ENCODE measurements at regions not wholly inside any gene's neighbourhood (a gene's known extent, or its start where the extent isn't known, plus 50 kb on each side); places are given as distances from the start of the nearest gene placed in this dataset.
A peak's percentile ranks its signal among the peaks of the same experiment; 100 is the strongest.

- no peak for DNase-seq (ENCODE audit: low spot score)
Observed at GRCh38 chr15:29917600-29918597, 95.6 kb upstream of the TJP1 start.

- DNase-seq (ENCODE audit: low spot score): no peak
Observed at GRCh38 chr15:29914511-29914926, 92.3 kb upstream of the TJP1 start.

DNA sequence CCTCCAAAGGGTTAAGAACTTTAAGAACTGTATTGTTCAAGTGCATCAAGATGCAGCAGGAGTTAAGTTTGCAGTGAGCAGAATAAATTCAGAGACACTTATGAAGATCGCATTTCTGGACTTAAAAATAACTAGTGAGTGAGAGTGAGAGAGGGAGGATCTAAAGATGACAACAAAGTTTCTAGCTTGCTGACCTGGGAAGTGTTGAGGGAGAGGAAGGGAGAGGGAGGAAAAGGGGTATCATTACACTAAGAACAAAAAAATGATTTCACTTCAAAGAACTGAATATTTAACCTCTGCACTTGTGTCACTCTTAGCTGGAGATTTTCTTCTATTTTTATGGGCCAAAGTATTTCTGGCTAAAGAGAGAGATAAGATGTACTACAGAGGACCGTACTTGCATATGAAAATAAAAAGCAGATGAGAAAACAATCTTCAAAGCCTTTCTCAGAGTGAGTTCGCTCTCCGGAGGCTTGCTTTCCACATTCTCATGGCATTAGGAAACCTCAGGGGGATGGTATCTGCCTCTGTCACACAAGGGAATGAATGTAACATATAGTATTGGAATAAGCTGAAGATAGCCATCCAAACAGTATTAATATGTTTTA is 91.4 kb upstream of the TJP1 start:
- peak; percentile 37 for DNase-seq (ENCODE audit: low spot score)

DNA sequence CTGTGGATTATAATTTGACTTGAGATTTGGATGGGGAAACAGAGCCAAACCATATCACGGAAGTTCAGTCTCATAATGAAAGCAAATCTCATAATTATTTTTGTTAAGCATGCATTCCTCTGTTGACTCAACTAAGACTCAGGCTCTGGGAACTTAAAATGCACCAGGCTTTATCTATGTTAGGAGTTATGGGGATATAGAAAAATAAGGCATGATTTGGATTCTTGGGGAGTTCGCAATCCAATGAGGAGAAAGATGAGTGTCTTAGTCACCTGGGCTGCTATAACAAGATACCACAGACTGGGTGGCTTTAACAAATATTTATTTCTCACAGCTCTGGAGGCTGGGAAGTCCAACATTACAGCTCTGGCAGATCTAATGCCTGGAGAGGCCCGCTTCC is 89.4 kb upstream of the TJP1 start:
- DNase-seq (ENCODE audit: low spot score): no peak

GRCh38 chr15:29910068-29910467 is 87.8 kb upstream of the TJP1 start:
- no peak for DNase-seq (ENCODE audit: low spot score)

DNA sequence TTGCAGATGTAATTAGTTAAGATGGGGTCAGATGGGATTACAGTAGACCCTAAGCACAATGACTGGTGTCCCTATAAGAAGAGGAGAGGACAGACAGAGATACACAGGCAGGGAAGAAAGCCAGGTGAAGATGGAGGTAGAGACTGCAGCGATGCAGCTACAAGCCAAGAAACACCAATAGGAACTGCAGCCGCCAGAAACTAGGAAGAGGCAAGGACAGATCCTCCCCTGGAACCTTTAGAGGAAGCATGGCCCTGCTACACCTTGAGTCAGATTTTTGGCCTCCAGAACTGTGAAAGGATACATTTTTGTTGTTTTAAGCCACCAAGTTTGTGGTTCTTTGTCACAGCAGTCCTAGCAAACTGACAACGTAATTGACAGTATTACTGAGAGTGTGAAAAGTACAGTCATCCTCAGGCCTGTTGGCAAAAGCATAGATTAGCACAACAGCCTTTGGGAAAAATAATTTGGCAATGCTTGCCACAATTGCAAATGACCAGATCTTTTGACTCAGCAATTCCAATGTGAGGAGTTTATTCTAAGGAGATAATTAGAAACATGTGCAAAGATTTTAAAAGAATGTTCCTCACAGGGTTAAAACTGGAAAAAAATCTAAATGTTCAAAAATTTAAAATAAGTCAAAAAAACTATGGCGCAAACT is 82.6 kb upstream of the TJP1 start:
- peak; percentile 47 for DNase-seq (ENCODE audit: low spot score)

DNA sequence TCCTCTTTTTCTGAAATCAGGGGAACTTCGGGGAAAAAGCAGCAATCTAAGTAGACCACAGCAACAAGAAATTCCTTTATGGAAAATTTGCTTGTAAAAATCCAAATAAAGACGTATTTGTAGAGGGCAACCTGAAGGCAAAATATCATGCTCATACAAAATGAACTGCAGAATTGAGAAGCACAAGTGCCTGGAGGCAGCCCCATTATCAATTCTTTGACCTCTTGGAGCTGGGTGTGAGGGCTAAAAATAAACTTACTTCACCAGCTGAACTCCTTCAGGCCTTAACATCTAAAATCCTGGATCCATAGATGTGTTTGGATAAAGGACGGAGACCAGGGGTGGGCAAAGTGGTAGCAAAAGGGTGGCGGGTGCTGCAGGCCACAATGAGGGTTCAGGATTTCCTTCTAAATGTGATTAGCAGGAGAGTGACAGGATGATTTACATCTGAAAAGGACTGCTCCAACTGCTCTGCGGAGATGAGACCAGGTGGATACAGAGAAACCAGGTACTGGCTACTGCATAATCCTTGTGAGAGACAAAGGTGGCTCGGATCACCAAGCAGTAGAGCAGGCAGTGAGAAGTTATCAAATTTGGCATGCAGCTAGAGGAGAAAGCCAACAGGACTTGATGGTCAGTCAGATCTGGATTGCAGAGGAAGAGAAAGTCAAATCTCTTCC is 81.7 kb upstream of the TJP1 start:
- DNase-seq (ENCODE audit: low spot score): no peak

- DNase-seq (ENCODE audit: low spot score): no peak
Observed at GRCh38 chr15:29903028-29903427, 80.8 kb upstream of the TJP1 start.

DNA sequence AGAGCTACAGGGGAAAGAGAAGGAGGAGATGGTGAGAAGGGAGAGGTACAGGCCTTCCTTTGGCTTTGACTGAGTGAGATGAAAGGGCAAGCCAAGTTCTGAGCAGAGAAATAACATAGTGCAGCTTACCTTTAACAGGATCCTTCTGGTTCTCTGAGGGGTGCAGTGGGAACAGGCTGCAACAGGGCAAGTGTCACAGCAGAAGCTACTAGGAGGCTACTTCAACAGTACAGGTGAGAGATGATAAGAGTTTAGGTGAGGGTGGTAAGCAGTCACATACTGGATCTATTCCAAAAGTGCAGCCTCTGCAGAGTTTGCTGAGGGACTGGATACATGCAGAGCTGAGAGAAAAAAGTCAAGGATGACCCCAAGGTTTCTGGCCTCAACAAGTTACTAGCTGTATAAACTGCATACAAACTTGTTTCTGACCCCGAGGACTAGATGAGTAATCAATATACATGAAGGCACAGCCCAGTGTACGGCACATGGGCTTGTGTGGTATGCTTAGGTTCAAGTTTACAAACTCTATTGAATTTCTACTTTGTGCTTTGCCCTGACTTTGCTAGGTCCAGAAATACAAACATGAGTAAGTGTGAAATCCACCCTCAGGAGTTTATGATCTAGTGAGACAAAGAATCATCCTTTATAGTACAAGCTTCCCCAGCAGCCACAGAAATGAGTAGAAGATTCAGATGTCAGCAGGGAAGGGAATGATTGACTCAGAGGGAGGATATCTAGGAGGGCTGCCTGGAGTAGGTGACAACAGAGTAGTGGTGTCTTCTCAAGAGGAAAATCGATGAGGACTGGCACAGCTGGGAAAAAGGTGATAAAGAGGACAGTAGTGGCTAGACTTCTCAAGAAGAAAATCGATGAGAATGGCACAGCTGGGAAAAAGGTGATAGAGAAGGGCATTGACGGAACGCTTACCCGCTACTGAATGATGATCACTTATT is 78.2 kb upstream of the TJP1 start:
- no peak for DNase-seq (ENCODE audit: low spot score)

GRCh38 chr15:29896062-29896461 is 73.8 kb upstream of the TJP1 start:
- no peak for DNase-seq (ENCODE audit: low spot score)

GRCh38 chr15:29891096-29891457 is 68.8 kb upstream of the TJP1 start:
- DNase-seq (ENCODE audit: low spot score): no peak

DNA sequence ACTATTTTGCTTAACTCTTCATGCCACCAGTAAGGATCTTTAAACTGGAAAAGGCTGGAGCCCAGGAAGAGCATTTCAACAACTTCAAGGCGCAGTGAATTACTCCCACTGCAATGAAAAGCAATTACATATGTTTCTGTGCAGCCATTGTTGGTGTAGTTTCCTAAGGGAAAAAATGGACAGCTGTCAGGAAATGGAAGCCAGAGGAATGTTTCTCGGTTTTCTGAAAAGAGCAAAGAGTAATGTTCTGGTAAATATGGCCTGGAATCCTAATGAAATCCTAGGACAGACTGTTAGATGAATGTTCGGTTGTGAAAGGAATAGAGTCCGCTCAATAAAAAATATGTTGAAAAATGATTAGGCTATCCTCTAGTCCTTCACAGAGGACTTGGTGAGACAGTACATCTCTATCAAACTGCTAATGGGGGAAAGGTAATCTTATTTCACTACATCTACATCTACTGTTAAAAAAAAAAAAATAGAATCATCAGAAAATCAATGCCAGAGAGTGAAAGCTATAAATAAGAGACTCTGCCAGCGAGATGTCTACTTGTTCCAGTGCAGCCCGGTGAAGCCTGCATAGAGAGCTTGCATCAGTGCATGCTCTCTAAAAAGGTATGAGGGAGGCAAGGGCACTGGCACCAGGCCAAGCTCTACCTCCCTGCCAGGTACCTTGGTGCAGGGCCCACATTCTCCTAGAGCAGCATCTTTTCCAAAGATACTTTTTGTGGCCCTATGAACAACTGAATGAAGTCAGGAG is 68.2 kb upstream of the TJP1 start:
- DNase-seq (ENCODE audit: low spot score): no peak

- DNase-seq (ENCODE audit: low spot score): no peak
Observed at GRCh38 chr15:29889542-29890329, 67.5 kb upstream of the TJP1 start.

GRCh38 chr15:29888646-29889045 is 66.4 kb upstream of the TJP1 start:
- peak; percentile 71 for DNase-seq (ENCODE audit: low spot score)

DNA sequence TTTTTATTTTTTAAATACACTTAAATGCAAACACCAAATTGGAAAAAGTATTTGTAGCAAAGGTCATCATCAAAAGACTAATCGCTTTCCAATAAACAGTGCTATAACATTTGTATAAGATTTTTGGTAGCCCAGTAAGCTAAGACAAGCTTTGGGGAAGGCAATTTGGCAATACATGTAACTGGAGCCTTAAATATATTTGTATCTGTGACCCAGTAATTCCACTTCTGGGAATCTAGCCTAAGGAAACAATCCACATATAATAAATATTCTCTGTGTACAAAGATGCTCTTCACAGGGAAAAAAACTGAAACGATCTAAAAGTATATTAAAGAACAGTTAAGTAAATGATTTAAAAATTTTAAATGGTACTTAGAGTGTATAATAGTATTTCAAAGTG is 65.5 kb upstream of the TJP1 start:
- DNase-seq (ENCODE audit: low spot score): no peak

DNA sequence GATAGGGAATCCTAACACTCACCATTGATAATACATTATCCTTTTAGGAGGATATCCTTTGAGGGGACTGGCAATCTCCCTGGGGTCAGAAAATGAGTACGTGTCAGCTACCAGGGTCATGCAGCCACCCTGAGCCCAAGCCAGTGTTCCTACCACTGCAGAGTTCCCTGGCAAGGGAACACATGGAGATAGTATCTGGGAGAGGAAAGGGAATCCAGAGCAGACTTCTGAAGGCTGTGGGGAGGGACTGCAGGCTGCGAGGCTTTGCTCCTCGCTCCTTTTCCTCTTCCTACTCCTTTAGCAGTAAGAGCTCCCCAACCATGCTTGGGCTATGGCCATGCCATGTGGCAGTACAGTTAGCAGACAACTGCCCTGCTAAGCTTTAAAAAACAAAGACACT is 62.9 kb upstream of the TJP1 start:
- DNase-seq (ENCODE audit: low spot score): no peak

DNA sequence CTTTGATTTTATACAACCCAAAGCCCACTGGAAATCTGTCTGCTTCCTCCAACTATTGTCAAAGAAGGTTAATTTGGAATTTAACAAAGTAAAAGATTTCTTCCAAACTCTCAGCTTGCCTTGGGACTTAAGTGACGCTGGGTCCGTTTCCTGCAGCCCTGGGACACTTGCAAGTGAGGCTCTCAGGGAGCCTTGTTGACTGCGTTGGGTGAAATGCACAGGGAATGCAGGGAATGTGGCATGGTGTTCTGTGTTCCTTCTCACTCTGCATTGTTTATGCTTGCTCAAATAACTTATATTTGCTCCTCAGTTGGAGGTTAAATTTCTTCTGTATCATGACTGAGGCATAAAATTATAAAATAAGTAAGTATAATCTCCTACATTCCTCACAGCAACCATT is 60.9 kb upstream of the TJP1 start:
- no peak for DNase-seq (ENCODE audit: low spot score)

- DNase-seq (ENCODE audit: low spot score): no peak
Observed at GRCh38 chr15:29880886-29881285, 58.6 kb upstream of the TJP1 start.

GRCh38 chr15:29880341-29880740 is 58.1 kb upstream of the TJP1 start:
- no peak for DNase-seq (ENCODE audit: low spot score)

GRCh38 chr15:29874977-29875376 is 52.7 kb upstream of the TJP1 start:
- no peak for DNase-seq (ENCODE audit: low spot score)

Measured in AG20443 (cell line).